ENCODE measurements at regions not wholly inside any gene's neighbourhood (a gene's known extent, or its start where the extent isn't known, plus 50 kb on each side); places are given as distances from the start of the nearest gene placed in this dataset.

DNA sequence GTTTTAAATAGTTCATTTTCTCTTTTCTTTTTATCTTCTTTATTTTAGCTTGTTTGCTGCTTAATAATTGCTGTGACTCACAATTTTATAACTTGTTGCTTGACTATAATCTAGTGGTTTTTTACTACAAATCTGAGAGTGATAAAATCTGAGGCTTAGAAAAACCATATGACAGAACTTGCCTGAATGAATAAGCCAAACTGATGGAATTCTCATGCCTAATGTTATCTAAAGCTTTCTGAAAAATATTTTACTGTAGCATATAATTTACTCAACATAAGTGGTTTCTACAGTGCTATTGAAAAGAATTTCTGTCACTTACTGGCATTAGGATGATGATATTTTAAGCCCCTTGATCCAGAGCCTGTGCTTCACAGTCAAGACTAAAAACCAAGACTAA is 175.1 kb downstream of the VGLL3 start:
- TF ChIP-seq, protein P1, sequence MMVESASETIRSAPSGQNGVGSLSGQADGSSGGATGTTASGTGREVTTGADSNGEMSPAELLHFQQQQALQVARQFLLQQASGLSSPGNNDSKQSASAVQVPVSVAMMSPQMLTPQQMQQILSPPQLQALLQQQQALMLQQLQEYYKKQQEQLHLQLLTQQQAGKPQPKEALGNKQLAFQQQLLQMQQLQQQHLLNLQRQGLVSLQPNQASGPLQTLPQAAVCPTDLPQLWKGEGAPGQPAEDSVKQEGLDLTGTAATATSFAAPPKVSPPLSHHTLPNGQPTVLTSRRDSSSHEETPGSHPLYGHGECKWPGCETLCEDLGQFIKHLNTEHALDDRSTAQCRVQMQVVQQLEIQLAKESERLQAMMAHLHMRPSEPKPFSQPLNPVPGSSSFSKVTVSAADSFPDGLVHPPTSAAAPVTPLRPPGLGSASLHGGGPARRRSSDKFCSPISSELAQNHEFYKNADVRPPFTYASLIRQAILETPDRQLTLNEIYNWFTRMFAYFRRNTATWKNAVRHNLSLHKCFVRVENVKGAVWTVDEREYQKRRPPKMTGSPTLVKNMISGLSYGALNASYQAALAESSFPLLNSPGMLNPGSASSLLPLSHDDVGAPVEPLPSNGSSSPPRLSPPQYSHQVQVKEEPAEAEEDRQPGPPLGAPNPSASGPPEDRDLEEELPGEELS (CRISPR knock-in tag; IDR thresholded peaks at IDR 0.05), result no peak
- TF ChIP-seq, protein P2, sequence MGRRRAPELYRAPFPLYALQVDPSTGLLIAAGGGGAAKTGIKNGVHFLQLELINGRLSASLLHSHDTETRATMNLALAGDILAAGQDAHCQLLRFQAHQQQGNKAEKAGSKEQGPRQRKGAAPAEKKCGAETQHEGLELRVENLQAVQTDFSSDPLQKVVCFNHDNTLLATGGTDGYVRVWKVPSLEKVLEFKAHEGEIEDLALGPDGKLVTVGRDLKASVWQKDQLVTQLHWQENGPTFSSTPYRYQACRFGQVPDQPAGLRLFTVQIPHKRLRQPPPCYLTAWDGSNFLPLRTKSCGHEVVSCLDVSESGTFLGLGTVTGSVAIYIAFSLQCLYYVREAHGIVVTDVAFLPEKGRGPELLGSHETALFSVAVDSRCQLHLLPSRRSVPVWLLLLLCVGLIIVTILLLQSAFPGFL (CRISPR knock-in tag; IDR thresholded peaks at IDR 0.05; ENCODE audit: borderline replicate concordance), result no peak
- TF ChIP-seq ZNF423 (CRISPR knock-in tag; IDR thresholded peaks at IDR 0.05), result no peak
- TF ChIP-seq GTF2I (CRISPR knock-in tag; conservative IDR thresholded peaks at IDR 0.05), result no peak
- TF ChIP-seq, protein P3, sequence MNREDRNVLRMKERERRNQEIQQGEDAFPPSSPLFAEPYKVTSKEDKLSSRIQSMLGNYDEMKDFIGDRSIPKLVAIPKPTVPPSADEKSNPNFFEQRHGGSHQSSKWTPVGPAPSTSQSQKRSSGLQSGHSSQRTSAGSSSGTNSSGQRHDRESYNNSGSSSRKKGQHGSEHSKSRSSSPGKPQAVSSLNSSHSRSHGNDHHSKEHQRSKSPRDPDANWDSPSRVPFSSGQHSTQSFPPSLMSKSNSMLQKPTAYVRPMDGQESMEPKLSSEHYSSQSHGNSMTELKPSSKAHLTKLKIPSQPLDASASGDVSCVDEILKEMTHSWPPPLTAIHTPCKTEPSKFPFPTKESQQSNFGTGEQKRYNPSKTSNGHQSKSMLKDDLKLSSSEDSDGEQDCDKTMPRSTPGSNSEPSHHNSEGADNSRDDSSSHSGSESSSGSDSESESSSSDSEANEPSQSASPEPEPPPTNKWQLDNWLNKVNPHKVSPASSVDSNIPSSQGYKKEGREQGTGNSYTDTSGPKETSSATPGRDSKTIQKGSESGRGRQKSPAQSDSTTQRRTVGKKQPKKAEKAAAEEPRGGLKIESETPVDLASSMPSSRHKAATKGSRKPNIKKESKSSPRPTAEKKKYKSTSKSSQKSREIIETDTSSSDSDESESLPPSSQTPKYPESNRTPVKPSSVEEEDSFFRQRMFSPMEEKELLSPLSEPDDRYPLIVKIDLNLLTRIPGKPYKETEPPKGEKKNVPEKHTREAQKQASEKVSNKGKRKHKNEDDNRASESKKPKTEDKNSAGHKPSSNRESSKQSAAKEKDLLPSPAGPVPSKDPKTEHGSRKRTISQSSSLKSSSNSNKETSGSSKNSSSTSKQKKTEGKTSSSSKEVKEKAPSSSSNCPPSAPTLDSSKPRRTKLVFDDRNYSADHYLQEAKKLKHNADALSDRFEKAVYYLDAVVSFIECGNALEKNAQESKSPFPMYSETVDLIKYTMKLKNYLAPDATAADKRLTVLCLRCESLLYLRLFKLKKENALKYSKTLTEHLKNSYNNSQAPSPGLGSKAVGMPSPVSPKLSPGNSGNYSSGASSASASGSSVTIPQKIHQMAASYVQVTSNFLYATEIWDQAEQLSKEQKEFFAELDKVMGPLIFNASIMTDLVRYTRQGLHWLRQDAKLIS (CRISPR knock-in tag; IDR thresholded peaks at IDR 0.05; ENCODE audit: borderline replicate concordance), result no peak
- TF ChIP-seq, protein P4, sequence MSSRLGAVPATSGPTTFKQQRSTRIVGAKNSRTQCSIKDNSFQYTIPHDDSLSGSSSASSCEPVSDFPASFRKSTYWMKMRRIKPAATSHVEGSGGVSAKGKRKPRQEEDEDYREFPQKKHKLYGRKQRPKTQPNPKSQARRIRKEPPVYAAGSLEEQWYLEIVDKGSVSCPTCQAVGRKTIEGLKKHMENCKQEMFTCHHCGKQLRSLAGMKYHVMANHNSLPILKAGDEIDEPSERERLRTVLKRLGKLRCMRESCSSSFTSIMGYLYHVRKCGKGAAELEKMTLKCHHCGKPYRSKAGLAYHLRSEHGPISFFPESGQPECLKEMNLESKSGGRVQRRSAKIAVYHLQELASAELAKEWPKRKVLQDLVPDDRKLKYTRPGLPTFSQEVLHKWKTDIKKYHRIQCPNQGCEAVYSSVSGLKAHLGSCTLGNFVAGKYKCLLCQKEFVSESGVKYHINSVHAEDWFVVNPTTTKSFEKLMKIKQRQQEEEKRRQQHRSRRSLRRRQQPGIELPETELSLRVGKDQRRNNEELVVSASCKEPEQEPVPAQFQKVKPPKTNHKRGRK (CRISPR knock-in tag; IDR thresholded peaks at IDR 0.05; ENCODE audit: borderline replicate concordance), result no peak
- TF ChIP-seq NFYB (CRISPR knock-in tag; conservative IDR thresholded peaks at IDR 0.05; ENCODE audit: low read depth), result no peak
- TF ChIP-seq NR1H2 (CRISPR knock-in tag; IDR thresholded peaks at IDR 0.05), result no peak

All from WTC11 (cell line).